A549 (cell line): ENCODE measurements at regions not wholly inside any gene's neighbourhood (a gene's known extent, or its start where the extent isn't known, plus 50 kb on each side); places are given as distances from the start of the nearest gene placed in this dataset.

Experiments
- ATAC-seq, 2 experiments: fragments of 200-7000 bp in 1 of 2; fragments of >200 bp in 1 of 2; cut with Nextera tagmentation in 1 of 2; cut with Tn5 transposase in 1 of 2; 3 replicates each; pipeline versions ENCODE4 v1.8.0 to v1.9.1; 2018 to 2020; ENCODE audit warnings: mild to moderate bottlenecking in 1 of 2, moderate library complexity in 1 of 2
- CTCF ChIA-PET: fragments of 300-600 bp; sonication (Branson Sonifier 250); formaldehyde crosslinking; extraction: SDS; loops from one replicate; lab custom pipeline; 2021; ENCODE audit warnings: antibody characterized with exemption, inconsistent platforms; lab: Yijun Ruan, JAX
- POLR2A ChIA-PET: fragments of 350-600 bp; formaldehyde crosslinking; extraction: SDS; loops from one replicate; lab custom pipeline; 2021; ENCODE audit warnings: antibody characterized with exemption, inconsistent platforms; lab: Yijun Ruan, JAX
- DNase-seq, 2 experiments: peaks; one replicate each; pipeline versions ENCODE4 v3.0.0 to v3.0.0-alpha.2; 2011 to 2016; ENCODE audit warnings: low read depth in 1 of 2, low spot score in 1 of 2
- FAIRE-seq: peaks from 2 replicates; lab custom pipeline; 2011; peaks lifted over from hg19 to GRCh38; lab: Jason Lieb, UNC
- H3K27ac ChIP-seq, 2 experiments: fragments of >200 bp; sonication (Bioruptor Twin); formaldehyde crosslinking; 3 replicates each; pipeline ENCODE4 v1.5.1; 2016 to 2017
- H3K4me1 ChIP-seq: fragments of >200 bp; sonication (Bioruptor Twin); formaldehyde crosslinking; 3 replicates; pipeline ENCODE4 v1.6.1; 2016
- H3K4me2 ChIP-seq: fragments of >200 bp; sonication (Bioruptor Twin); formaldehyde crosslinking; 3 replicates; pipeline ENCODE4 v1.6.1; 2016
- H3K4me3 ChIP-seq: fragments of >200 bp; sonication (Bioruptor Twin); formaldehyde crosslinking; 3 replicates; pipeline ENCODE4 v1.5.1; 2016
- H3K9me3 ChIP-seq: fragments of >200 bp; sonication (Bioruptor Twin); formaldehyde crosslinking; 3 replicates; pipeline ENCODE4 v1.6.1; 2016
- CHD4 ChIP-seq: fragments of 200-600 bp; sonication (generic); IDR thresholded peaks from 2 replicates; pipeline ENCODE4 v1.6.1; 2016; ENCODE audit warnings: antibody characterized with exemption, mild to moderate bottlenecking, borderline replicate concordance
- EHMT2 ChIP-seq: fragments of 200-600 bp; sonication (generic); IDR thresholded peaks from 2 replicates; pipeline ENCODE4 v1.6.1; 2016; ENCODE audit warnings: antibody characterized with exemption, low read depth, mild to moderate bottlenecking, moderate library complexity
- ESRRA ChIP-seq: fragments of 150-350 bp; IDR thresholded peaks from 2 replicates; pipeline ENCODE4 v1.6.1; 2014; ENCODE audit warnings: mild to moderate bottlenecking, low read length, borderline replicate concordance
- FOSB ChIP-seq: fragments of 250-450 bp; sonication (Bioruptor Pico); IDR thresholded peaks from 2 replicates; pipeline ENCODE4 v1.5.0; 2020; ENCODE audit warnings: mild to moderate bottlenecking, moderate library complexity
- HDAC2 ChIP-seq: fragments of 200-600 bp; sonication (generic); IDR thresholded peaks from 2 replicates; pipeline ENCODE4 v1.6.1; 2016
- HEYL ChIP-seq: fragments of 250-450 bp; sonication (Bioruptor Pico); IDR thresholded peaks from 2 replicates; pipeline ENCODE4 v1.8.0; 2021; ENCODE audit warnings: mild to moderate bottlenecking, moderate library complexity
- HOXA7 ChIP-seq: fragments of 250-450 bp; sonication (Bioruptor Pico); IDR thresholded peaks from 2 replicates; pipeline ENCODE4 v1.5.0; 2020; ENCODE audit warnings: mild to moderate bottlenecking, moderate library complexity
- HOXB5 ChIP-seq: fragments of 250-450 bp; sonication (Bioruptor Pico); IDR thresholded peaks from 2 replicates; pipeline ENCODE4 v1.5.0; 2020; ENCODE audit warnings: mild to moderate bottlenecking, moderate library complexity
- JUN ChIP-seq, 2 experiments: fragments of >200 bp; sonication (Bioruptor Twin); formaldehyde crosslinking; IDR thresholded peaks; 2 replicates in 1 of 2; 3 replicates in 1 of 2; pipeline ENCODE4 v1.6.1; 2016 to 2017
- KDM1A ChIP-seq: fragments of 200-600 bp; sonication (generic); IDR thresholded peaks from 2 replicates; pipeline ENCODE4 v1.6.1; 2016; ENCODE audit warnings: low read depth, mild to moderate bottlenecking
- MYC ChIP-seq: IDR thresholded peaks from 2 replicates; pipeline ENCODE4 v1.6.1; 2012; ENCODE audit warnings: mild to moderate bottlenecking, inconsistent platforms, low read length, improper control_type of control experiment, borderline replicate concordance
- POLR2A ChIP-seq: IDR thresholded peaks from 2 replicates; pipeline ENCODE4 v1.6.1; 2012; ENCODE audit warnings: mild to moderate bottlenecking, low read length
- RARB ChIP-seq: fragments of 250-450 bp; sonication (Bioruptor Pico); IDR thresholded peaks from 2 replicates; pipeline ENCODE4 v1.8.0; 2021; ENCODE audit warnings: mild to moderate bottlenecking, moderate library complexity
- SMC3 ChIP-seq: fragments of >200 bp; sonication (Bioruptor Twin); formaldehyde crosslinking; IDR thresholded peaks from 3 replicates; pipeline ENCODE4 v1.6.1; 2018; ENCODE audit warnings: inconsistent platforms
- TP53 ChIP-seq: fragments of 250-450 bp; sonication (Bioruptor Pico); IDR thresholded peaks from 2 replicates; pipeline ENCODE4 v1.5.0; 2021; ENCODE audit warnings: mild to moderate bottlenecking, moderate library complexity
- ZFP36 ChIP-seq: fragments of 450-650 bp; IDR thresholded peaks from 2 replicates; pipeline ENCODE4 v1.6.1; 2014; ENCODE audit warnings: borderline replicate concordance; ENCODE audit not compliant: partially characterized antibody
- ZSCAN20 ChIP-seq: fragments of 250-450 bp; sonication (Bioruptor Pico); IDR thresholded peaks from 2 replicates; pipeline ENCODE4 v1.8.0; 2022; ENCODE audit warnings: mild to moderate bottlenecking, moderate library complexity
- WGBS: methylation state at CpG from one replicate; pipeline ENCODE4 v1.1.6; 2017; ENCODE audit errors: missing lambda C conversion rate; 5-methylcytosine and 5-hydroxymethylcytosine counted together
- TF ChIP-seq, protein P1 (sequence below): fragments of >200 bp; sonication (Bioruptor Twin); formaldehyde crosslinking; IDR thresholded peaks from 2 replicates; pipeline ENCODE4 v1.6.1; 2016
- TF ChIP-seq, protein P2 (sequence below): IDR thresholded peaks from 2 replicates; pipeline ENCODE4 v1.6.1; 2012
- TF ChIP-seq, protein P3 (sequence below): fragments of 200-600 bp; sonication (generic); IDR thresholded peaks from 2 replicates; pipeline ENCODE4 v1.6.1; 2016; ENCODE audit warnings: antibody characterized with exemption, mild to moderate bottlenecking, moderate library complexity
- TF ChIP-seq, protein P4 (sequence below): fragments of 150-350 bp; IDR thresholded peaks from 2 replicates; pipeline ENCODE4 v1.6.1; 2014; ENCODE audit warnings: low read depth, mild to moderate bottlenecking, low read length
- TF ChIP-seq, protein P5 (sequence below): fragments of >200 bp; sonication (Bioruptor Twin); formaldehyde crosslinking; IDR thresholded peaks from 3 replicates; pipeline ENCODE4 v1.5.1; 2016

DNA sequence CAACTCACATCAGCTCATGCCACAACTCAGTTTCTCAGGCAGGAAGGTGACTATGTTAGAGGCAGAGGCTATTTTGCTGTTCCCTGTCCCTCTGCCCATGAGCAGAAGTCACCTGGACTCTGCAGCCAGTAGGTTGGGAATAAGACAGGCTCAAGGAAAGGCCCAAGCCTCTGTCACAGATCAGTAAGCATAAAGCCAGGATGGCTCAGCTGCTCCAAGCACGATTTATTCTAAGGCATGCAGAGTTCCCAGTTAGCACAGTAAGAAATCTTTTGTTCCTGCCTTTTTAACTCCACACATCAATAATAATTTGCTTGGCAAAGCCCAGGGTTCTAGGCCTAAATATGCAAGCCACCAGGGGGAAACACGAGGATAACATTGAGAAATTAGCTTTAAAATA lies 249.0 kb upstream of the ADRA1B start (continued):
- TF ChIP-seq, protein P1, sequence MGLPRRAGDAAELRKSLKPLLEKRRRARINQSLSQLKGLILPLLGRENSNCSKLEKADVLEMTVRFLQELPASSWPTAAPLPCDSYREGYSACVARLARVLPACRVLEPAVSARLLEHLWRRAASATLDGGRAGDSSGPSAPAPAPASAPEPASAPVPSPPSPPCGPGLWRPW: no peak
- no peak for TF ChIP-seq HEYL
- TF ChIP-seq SMC3: no peak
- no peak for TF ChIP-seq TP53 (CRISPR knock-in tag)
- TF ChIP-seq, protein P2, sequence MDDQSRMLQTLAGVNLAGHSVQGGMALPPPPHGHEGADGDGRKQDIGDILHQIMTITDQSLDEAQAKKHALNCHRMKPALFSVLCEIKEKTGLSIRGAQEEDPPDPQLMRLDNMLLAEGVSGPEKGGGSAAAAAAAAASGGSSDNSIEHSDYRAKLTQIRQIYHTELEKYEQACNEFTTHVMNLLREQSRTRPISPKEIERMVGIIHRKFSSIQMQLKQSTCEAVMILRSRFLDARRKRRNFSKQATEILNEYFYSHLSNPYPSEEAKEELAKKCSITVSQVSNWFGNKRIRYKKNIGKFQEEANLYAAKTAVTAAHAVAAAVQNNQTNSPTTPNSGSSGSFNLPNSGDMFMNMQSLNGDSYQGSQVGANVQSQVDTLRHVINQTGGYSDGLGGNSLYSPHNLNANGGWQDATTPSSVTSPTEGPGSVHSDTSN: no peak
- TF ChIP-seq RARB: no peak
- no peak for TF ChIP-seq JUN (IDR thresholded peaks at IDR 0.05)
- no peak for TF ChIP-seq HOXA7 (CRISPR knock-in tag)
- TF ChIP-seq HOXB5 (CRISPR knock-in tag): no peak
- no peak for TF ChIP-seq CHD4
- no peak for TF ChIP-seq POLR2A

DNA sequence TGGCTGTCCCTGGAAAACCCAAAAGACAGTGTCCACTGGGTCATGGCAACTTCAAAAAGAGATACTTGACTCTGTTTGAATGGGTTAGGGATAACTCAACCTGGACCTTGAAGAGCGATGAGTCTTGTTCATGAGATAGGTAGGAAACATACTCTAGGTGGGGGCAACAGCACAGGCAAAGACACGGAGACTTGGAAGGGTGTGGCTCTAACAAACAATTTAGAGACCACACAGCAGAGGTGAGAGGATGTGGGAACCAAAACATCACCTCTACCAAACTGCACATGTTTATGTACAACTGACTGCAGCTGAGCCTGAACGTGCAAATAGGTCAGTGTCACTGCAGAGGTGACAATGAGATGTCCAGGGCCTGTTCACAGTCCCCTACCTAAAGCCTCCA lies 247.7 kb upstream of the ADRA1B start:
- no peak for TF ChIP-seq HDAC2
- TF ChIP-seq EHMT2: no peak
- TF ChIP-seq FOSB (CRISPR knock-in tag): no peak
- TF ChIP-seq, protein P3, sequence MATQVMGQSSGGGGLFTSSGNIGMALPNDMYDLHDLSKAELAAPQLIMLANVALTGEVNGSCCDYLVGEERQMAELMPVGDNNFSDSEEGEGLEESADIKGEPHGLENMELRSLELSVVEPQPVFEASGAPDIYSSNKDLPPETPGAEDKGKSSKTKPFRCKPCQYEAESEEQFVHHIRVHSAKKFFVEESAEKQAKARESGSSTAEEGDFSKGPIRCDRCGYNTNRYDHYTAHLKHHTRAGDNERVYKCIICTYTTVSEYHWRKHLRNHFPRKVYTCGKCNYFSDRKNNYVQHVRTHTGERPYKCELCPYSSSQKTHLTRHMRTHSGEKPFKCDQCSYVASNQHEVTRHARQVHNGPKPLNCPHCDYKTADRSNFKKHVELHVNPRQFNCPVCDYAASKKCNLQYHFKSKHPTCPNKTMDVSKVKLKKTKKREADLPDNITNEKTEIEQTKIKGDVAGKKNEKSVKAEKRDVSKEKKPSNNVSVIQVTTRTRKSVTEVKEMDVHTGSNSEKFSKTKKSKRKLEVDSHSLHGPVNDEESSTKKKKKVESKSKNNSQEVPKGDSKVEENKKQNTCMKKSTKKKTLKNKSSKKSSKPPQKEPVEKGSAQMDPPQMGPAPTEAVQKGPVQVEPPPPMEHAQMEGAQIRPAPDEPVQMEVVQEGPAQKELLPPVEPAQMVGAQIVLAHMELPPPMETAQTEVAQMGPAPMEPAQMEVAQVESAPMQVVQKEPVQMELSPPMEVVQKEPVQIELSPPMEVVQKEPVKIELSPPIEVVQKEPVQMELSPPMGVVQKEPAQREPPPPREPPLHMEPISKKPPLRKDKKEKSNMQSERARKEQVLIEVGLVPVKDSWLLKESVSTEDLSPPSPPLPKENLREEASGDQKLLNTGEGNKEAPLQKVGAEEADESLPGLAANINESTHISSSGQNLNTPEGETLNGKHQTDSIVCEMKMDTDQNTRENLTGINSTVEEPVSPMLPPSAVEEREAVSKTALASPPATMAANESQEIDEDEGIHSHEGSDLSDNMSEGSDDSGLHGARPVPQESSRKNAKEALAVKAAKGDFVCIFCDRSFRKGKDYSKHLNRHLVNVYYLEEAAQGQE: no peak
- no peak for TF ChIP-seq KDM1A
- no peak for TF ChIP-seq ZSCAN20
- TF ChIP-seq, protein P4, sequence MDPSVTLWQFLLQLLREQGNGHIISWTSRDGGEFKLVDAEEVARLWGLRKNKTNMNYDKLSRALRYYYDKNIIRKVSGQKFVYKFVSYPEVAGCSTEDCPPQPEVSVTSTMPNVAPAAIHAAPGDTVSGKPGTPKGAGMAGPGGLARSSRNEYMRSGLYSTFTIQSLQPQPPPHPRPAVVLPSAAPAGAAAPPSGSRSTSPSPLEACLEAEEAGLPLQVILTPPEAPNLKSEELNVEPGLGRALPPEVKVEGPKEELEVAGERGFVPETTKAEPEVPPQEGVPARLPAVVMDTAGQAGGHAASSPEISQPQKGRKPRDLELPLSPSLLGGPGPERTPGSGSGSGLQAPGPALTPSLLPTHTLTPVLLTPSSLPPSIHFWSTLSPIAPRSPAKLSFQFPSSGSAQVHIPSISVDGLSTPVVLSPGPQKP: no peak
- no peak for TF ChIP-seq HOXA7 (CRISPR knock-in tag)
- TF ChIP-seq SMC3: no peak
- TF ChIP-seq, protein P5, sequence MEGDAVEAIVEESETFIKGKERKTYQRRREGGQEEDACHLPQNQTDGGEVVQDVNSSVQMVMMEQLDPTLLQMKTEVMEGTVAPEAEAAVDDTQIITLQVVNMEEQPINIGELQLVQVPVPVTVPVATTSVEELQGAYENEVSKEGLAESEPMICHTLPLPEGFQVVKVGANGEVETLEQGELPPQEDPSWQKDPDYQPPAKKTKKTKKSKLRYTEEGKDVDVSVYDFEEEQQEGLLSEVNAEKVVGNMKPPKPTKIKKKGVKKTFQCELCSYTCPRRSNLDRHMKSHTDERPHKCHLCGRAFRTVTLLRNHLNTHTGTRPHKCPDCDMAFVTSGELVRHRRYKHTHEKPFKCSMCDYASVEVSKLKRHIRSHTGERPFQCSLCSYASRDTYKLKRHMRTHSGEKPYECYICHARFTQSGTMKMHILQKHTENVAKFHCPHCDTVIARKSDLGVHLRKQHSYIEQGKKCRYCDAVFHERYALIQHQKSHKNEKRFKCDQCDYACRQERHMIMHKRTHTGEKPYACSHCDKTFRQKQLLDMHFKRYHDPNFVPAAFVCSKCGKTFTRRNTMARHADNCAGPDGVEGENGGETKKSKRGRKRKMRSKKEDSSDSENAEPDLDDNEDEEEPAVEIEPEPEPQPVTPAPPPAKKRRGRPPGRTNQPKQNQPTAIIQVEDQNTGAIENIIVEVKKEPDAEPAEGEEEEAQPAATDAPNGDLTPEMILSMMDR: no peak
- no peak for TF ChIP-seq ZFP36
- TF ChIP-seq ESRRA: no peak
- no peak for TF ChIP-seq MYC
- TF ChIP-seq, all 56 proteins: peak for 0
- Histone ChIP-seq H3K4me3 (no peak overlapping the region), H3K9me3 (no peaks in the 10 kb centered on the region), H3K4me1 (no peaks in the 10 kb centered on the region), H3K4me2 (no peak overlapping the region), H3K27ac (no peak overlapping the region)
- 39% methylated on average over 3 of the region's 3 CpGs for WGBS
- DNase-seq: no peak
- POLR2A ChIA-PET: no interaction called here
- no peak for ATAC-seq
- CTCF ChIA-PET: interaction anchor here (1.7 kb wide), 1 partner anchor 9 kb away, joined by 6 read pairs; no protein-coding TSS in a partner anchor
- no peak for FAIRE-seq
